Natural killer cell (primary cell): ENCODE measurements at regions not wholly inside any gene's neighbourhood (a gene's known extent, or its start where the extent isn't known, plus 50 kb on each side); places are given as distances from the start of the nearest gene placed in this dataset.

Source experiments
- ATAC-seq, 3 donors: fragments of 150-1000 bp in 2 of 3; fragments of 200-7000 bp in 1 of 3; cut with Tn5 transposase; 1 replicate in 1 of 3; 2 replicates in 2 of 3; pipeline ENCODE4 v1.10.0; 2021; ENCODE audit warnings: mild to moderate bottlenecking in 2 of 3, moderate library complexity in 2 of 3
- DNase-seq, 2 donors: peaks; one replicate each; pipeline versions ENCODE4 v3.0.0 to v3.0.0-alpha.2; 2013 to 2021; ENCODE audit warnings: mixed read lengths in 1 of 2
- H3K27ac ChIP-seq: one replicate; pipeline ENCODE4 v1.5.1; 2013; ENCODE audit warnings: mild to moderate bottlenecking, low read length
- H3K27me3 ChIP-seq: one replicate; pipeline ENCODE4 v1.6.1; 2013; ENCODE audit warnings: low read length; ENCODE audit not compliant: control insufficient read depth, insufficient read depth
- H3K36me3 ChIP-seq: one replicate; pipeline ENCODE4 v1.6.1; 2013; ENCODE audit warnings: low read length; ENCODE audit not compliant: control insufficient read depth, insufficient read depth
- H3K4me1 ChIP-seq: one replicate; pipeline ENCODE4 v1.6.1; 2013; ENCODE audit warnings: low read length; ENCODE audit not compliant: control insufficient read depth, insufficient read depth
- H3K4me3 ChIP-seq: one replicate; pipeline ENCODE4 v1.5.1; 2013; ENCODE audit warnings: low read length
- H3K9me3 ChIP-seq: one replicate; pipeline ENCODE4 v1.6.1; 2013; ENCODE audit warnings: low read length; ENCODE audit not compliant: control insufficient read depth, insufficient read depth
- H3K27ac Mint-ChIP-seq, 2 donors: one replicate each; pipeline ENCODE4 v1.8.0; 2022; ENCODE audit warnings: mild to moderate bottlenecking in 2 of 2, mixed read lengths in 2 of 2, moderate library complexity in 1 of 2
- H3K27me3 Mint-ChIP-seq, 2 donors: one replicate each; pipeline ENCODE4 v1.8.0; 2022; ENCODE audit warnings: low read depth in 2 of 2, mixed read lengths in 2 of 2
- H3K36me3 Mint-ChIP-seq: one replicate; pipeline ENCODE4 v1.8.0; 2022; ENCODE audit warnings: mixed read lengths
- H3K4me1 Mint-ChIP-seq, 2 donors: one replicate each; pipeline ENCODE4 v1.8.0; 2022; ENCODE audit warnings: mixed read lengths in 2 of 2
- H3K4me3 Mint-ChIP-seq: one replicate; pipeline ENCODE4 v1.8.0; 2022; ENCODE audit warnings: mild to moderate bottlenecking, moderate library complexity, mixed read lengths
- H3K9me3 Mint-ChIP-seq, 2 donors: one replicate each; pipeline ENCODE4 v1.8.0; 2022; ENCODE audit warnings: mixed read lengths in 2 of 2
- CTCF ChIP-seq: fragments of 200-600 bp; IDR thresholded peaks from one replicate; pipeline ENCODE4 v1.8.0; 2022; ENCODE audit warnings: antibody characterized with exemption
- WGBS: methylation state at CpG from one replicate; pipeline ENCODE4 v1.1.7; 2013; ENCODE audit warnings: missing lambda C conversion rate; ENCODE audit not compliant: insufficient coverage; 5-methylcytosine and 5-hydroxymethylcytosine counted together
- intact Hi-C: fragments of 100-400 bp; cut with micrococcal nuclease; formaldehyde crosslinking; loops from one replicate; pipeline ENCODE4 v1.14.2; 2022

- H3K4me1 Mint-ChIP-seq, result no peaks in the 10 kb centered on the region
- intact Hi-C loops, result loop anchor here (10.0 kb wide), 1 partner anchor 853 kb away; no protein-coding TSS in a partner anchor
Observed at GRCh38 chr16:82361885-82362284, 191.9 kb upstream of the MPHOSPH6 start.

GRCh38 chr16:82360024-82360783 lies 190.2 kb upstream of the MPHOSPH6 start:
- H3K27me3 Mint-ChIP-seq, result peaks cover 16 to 33% of the 10 kb centered on the region in 2 donors
- Histone ChIP-seq H3K36me3 (no peaks in the 10 kb centered on the region), H3K4me3 (no peak overlapping the region), H3K9me3 (no peaks in the 10 kb centered on the region), H3K27ac (no peak overlapping the region), H3K4me1 (no peaks in the 10 kb centered on the region), H3K27me3 (no peaks in the 10 kb centered on the region)
- no peak for TF ChIP-seq CTCF
- DNase-seq, result no peak
- no peak for ATAC-seq
- no peaks in the 10 kb centered on the region for H3K9me3 Mint-ChIP-seq
- H3K36me3 Mint-ChIP-seq, result no peaks in the 10 kb centered on the region
- WGBS, result no CpG with 5 or more reads among the region's 2 CpGs
- intact Hi-C loops, result loop anchor here (10.0 kb wide), 1 partner anchor 855 kb away; no protein-coding TSS in a partner anchor
- no peak overlapping the region for H3K27ac Mint-ChIP-seq
- no peaks in the 10 kb centered on the region for H3K4me1 Mint-ChIP-seq
- H3K4me3 Mint-ChIP-seq, result no peak overlapping the region

More at GRCh38 chr16:82361885-82362284, 191.9 kb upstream of the MPHOSPH6 start:
- WGBS, result 93% methylated on average over 4 of the region's 4 CpGs
- Histone ChIP-seq H3K4me3 (no peak overlapping the region), H3K27me3 (no peaks in the 10 kb centered on the region), H3K9me3 (no peaks in the 10 kb centered on the region), H3K4me1 (no peaks in the 10 kb centered on the region), H3K27ac (no peak overlapping the region), H3K36me3 (no peaks in the 10 kb centered on the region)
- no peak overlapping the region for H3K4me3 Mint-ChIP-seq
- H3K27ac Mint-ChIP-seq, result no peak overlapping the region
- no peak for DNase-seq
- no peaks in the 10 kb centered on the region for H3K9me3 Mint-ChIP-seq
- no peak for ATAC-seq
- no peak for TF ChIP-seq CTCF
- peaks cover 21 to 24% of the 10 kb centered on the region in 2 donors for H3K27me3 Mint-ChIP-seq
- no peaks in the 10 kb centered on the region for H3K36me3 Mint-ChIP-seq

DNA sequence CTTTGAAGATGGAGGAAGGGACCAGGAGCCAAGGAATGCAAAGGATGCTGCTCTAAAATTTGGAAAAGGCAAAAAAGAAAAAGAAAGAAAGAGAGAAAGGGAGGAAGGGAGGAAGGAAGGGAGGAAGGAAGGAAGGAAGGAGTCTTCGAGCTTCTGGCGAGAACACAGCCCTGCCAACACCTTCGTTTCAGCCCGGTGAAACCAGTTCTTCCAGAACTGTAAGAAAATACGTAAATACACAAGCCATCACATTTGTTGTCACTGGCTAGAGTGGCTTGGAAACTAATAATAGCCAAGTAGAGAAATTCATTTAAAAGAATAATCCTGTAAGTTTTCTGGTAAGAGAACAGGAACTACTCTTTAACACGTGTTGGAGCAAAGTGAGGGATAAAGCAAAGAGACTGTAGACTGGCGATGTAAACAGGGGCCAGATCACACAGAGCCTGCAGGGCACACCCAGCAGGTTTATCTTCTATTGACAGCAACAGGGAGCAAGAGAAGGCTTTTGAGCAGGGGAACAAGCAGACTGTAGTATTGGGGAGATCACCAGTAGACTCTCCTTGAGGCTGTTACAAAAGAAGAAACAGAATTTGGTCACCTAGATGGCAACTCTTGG lies 188.7 kb upstream of the MPHOSPH6 start:
- Histone ChIP-seq H3K27ac (no peak overlapping the region), H3K36me3 (no peaks in the 10 kb centered on the region), H3K4me3 (no peak overlapping the region), H3K9me3 (no peaks in the 10 kb centered on the region), H3K27me3 (no peaks in the 10 kb centered on the region), H3K4me1 (no peaks in the 10 kb centered on the region)
- 70% methylated on average over 7 of the region's 7 CpGs for WGBS
- intact Hi-C loops, result no loop called here
- Mint-ChIP-seq H3K9me3 (no peaks in the 10 kb centered on the region), H3K27ac (no peak overlapping the region), H3K4me1 (no peaks in the 10 kb centered on the region), H3K27me3 (peaks cover 20 to 41% of the 10 kb centered on the region in 2 donors), H3K36me3 (no peaks in the 10 kb centered on the region), H3K4me3 (no peak overlapping the region)
- DNase-seq, result no peak
- no peak for TF ChIP-seq CTCF
- no peak for ATAC-seq
